ENCODE measurements at regions not wholly inside any gene's neighbourhood (a gene's known extent, or its start where the extent isn't known, plus 50 kb on each side); places are given as distances from the start of the nearest gene placed in this dataset.

- no peak for DNase-seq (ENCODE audit: insufficient read length)
- TF ChIP-seq POLR2AphosphoS5 (IDR thresholded peaks at IDR 0.05; ENCODE audit: low read depth, low read length) (no peak), TAF1 (IDR thresholded peaks at IDR 0.05; ENCODE audit: borderline replicate concordance, low read depth, low read length) (no peak), POLR2A (IDR thresholded peaks at IDR 0.05; ENCODE audit: low read depth, low read length) (no peak)
Observed at GRCh38 chr2:122221665-122222064, 466.2 kb downstream of the TSN start.

GRCh38 chr2:122231296-122231695, 475.8 kb downstream of the TSN start:
- TF ChIP-seq TAF1 (IDR thresholded peaks at IDR 0.05; ENCODE audit: borderline replicate concordance, low read depth, low read length) = no peak
- no peak for TF ChIP-seq POLR2A (IDR thresholded peaks at IDR 0.05; ENCODE audit: low read depth, low read length)
- TF ChIP-seq POLR2AphosphoS5 (IDR thresholded peaks at IDR 0.05; ENCODE audit: low read depth, low read length) = no peak
- FAIRE-seq (no peak), DNase-seq (ENCODE audit: insufficient read length) (no peak)

More at GRCh38 chr2:122221665-122222064, 466.2 kb downstream of the TSN start:
- no peak for FAIRE-seq

- no peak for DNase-seq (ENCODE audit: insufficient read length)
- TF ChIP-seq POLR2A (IDR thresholded peaks at IDR 0.05; ENCODE audit: low read depth, low read length) (no peak), POLR2AphosphoS5 (IDR thresholded peaks at IDR 0.05; ENCODE audit: low read depth, low read length) (no peak), TAF1 (IDR thresholded peaks at IDR 0.05; ENCODE audit: borderline replicate concordance, low read depth, low read length) (no peak)
- FAIRE-seq = no peak
Observed at GRCh38 chr2:122233372-122233771, 477.9 kb downstream of the TSN start.

GRCh38 chr2:122236152-122236874, 480.9 kb downstream of the TSN start:
- no peak for DNase-seq (ENCODE audit: insufficient read length)
- FAIRE-seq = no peak
- TF ChIP-seq POLR2AphosphoS5 (IDR thresholded peaks at IDR 0.05; ENCODE audit: low read depth, low read length) = no peak

GRCh38 chr2:122236925-122237324, 481.5 kb downstream of the TSN start:
- DNase-seq (ENCODE audit: insufficient read length) (no peak), FAIRE-seq (no peak)
- TF ChIP-seq POLR2AphosphoS5 (IDR thresholded peaks at IDR 0.05; ENCODE audit: low read depth, low read length) = no peak
- TF ChIP-seq POLR2A (IDR thresholded peaks at IDR 0.05; ENCODE audit: low read depth, low read length) = no peak
- TF ChIP-seq TAF1 (IDR thresholded peaks at IDR 0.05; ENCODE audit: borderline replicate concordance, low read depth, low read length) = no peak

GRCh38 chr2:122237450-122237849, 482.0 kb downstream of the TSN start:
- DNase-seq (ENCODE audit: insufficient read length) (no peak), FAIRE-seq (no peak)
- TF ChIP-seq TAF1 (IDR thresholded peaks at IDR 0.05; ENCODE audit: borderline replicate concordance, low read depth, low read length) (no peak), POLR2AphosphoS5 (IDR thresholded peaks at IDR 0.05; ENCODE audit: low read depth, low read length) (no peak), POLR2A (IDR thresholded peaks at IDR 0.05; ENCODE audit: low read depth, low read length) (no peak)

GRCh38 chr2:122238006-122238559, 482.6 kb downstream of the TSN start:
- DNase-seq (ENCODE audit: insufficient read length) (no peak), FAIRE-seq (no peak)
- TF ChIP-seq TAF1 (IDR thresholded peaks at IDR 0.05; ENCODE audit: borderline replicate concordance, low read depth, low read length) (no peak), POLR2AphosphoS5 (IDR thresholded peaks at IDR 0.05; ENCODE audit: low read depth, low read length) (no peak), POLR2A (IDR thresholded peaks at IDR 0.05; ENCODE audit: low read depth, low read length) (no peak)

- no peak for DNase-seq (ENCODE audit: insufficient read length)
- no peak for FAIRE-seq
- TF ChIP-seq POLR2A (IDR thresholded peaks at IDR 0.05; ENCODE audit: low read depth, low read length) (no peak), POLR2AphosphoS5 (IDR thresholded peaks at IDR 0.05; ENCODE audit: low read depth, low read length) (no peak), TAF1 (IDR thresholded peaks at IDR 0.05; ENCODE audit: borderline replicate concordance, low read depth, low read length) (no peak)
Observed at GRCh38 chr2:122239440-122239839, 484.0 kb downstream of the TSN start.

GRCh38 chr2:122244598-122245229, 489.3 kb downstream of the TSN start:
- FAIRE-seq (no peak), DNase-seq (ENCODE audit: insufficient read length) (no peak)
- no peak for TF ChIP-seq TAF1 (IDR thresholded peaks at IDR 0.05; ENCODE audit: borderline replicate concordance, low read depth, low read length)
- TF ChIP-seq POLR2A (IDR thresholded peaks at IDR 0.05; ENCODE audit: low read depth, low read length) = no peak
- TF ChIP-seq POLR2AphosphoS5 (IDR thresholded peaks at IDR 0.05; ENCODE audit: low read depth, low read length) = no peak

- TF ChIP-seq POLR2A (IDR thresholded peaks at IDR 0.05; ENCODE audit: low read depth, low read length) (no peak), POLR2AphosphoS5 (IDR thresholded peaks at IDR 0.05; ENCODE audit: low read depth, low read length) (no peak), TAF1 (IDR thresholded peaks at IDR 0.05; ENCODE audit: borderline replicate concordance, low read depth, low read length) (no peak)
- FAIRE-seq = no peak
- DNase-seq (ENCODE audit: insufficient read length) = no peak
Observed at GRCh38 chr2:122249673-122250072, 494.2 kb downstream of the TSN start.

GRCh38 chr2:122251158-122251557, 495.7 kb downstream of the TSN start:
- DNase-seq (ENCODE audit: insufficient read length) = no peak
- TF ChIP-seq POLR2A (IDR thresholded peaks at IDR 0.05; ENCODE audit: low read depth, low read length) (no peak), POLR2AphosphoS5 (IDR thresholded peaks at IDR 0.05; ENCODE audit: low read depth, low read length) (no peak), TAF1 (IDR thresholded peaks at IDR 0.05; ENCODE audit: borderline replicate concordance, low read depth, low read length) (no peak)
- FAIRE-seq = no peak

- no peak for DNase-seq (ENCODE audit: insufficient read length)
- no peak for FAIRE-seq
- TF ChIP-seq POLR2A (IDR thresholded peaks at IDR 0.05; ENCODE audit: low read depth, low read length) (no peak), POLR2AphosphoS5 (IDR thresholded peaks at IDR 0.05; ENCODE audit: low read depth, low read length) (no peak)
Observed at GRCh38 chr2:122251566-122251965, 496.1 kb downstream of the TSN start.
